ENCODE measurements at regions not wholly inside any gene's neighbourhood (a gene's known extent, or its start where the extent isn't known, plus 50 kb on each side); places are given as distances from the start of the nearest gene placed in this dataset.

DNA sequence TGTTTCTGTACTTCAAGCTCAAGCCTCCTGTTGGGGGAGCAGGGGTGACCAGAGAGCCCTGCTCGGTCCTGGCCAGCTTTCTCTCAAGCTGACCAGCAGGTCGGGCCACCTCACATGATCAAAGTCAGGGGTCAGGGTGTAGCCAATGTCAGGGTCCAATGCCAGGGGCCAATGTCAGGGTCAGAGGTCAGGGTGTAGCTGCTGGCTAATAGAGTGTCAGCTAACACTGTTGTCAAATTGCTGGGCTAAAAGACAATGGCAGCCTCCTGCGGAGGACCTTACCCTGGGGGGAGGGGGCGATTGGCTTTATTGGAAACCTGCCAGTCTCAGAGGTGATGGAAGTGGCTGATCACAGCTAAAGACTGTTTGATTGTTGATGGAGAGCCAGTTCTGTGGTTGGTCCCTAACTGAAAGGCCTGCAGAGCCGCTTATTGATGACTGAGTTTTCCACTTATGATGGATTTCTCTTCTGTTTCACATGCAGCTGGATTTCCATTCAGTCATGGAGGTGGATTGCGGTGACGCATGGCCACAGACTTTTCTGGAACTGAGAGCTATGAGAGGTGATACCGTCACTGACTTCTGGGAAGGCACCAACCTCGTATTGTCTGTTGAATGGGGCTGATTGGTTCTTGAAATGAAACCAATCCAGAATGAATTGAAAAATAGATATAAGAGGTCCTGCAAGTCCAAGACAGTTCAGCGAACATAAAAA is 97.4 kb upstream of the ZFHX3 start:
- Histone ChIP-seq H4K20me1 (ENCODE audit: insufficient read depth, low read length) (no peaks in the 10 kb centered on the region), H3K4me3 (replicated peaks in 1 of 3; ENCODE audit: insufficient read depth in 1 of 3, low read depth in 2 of 3, low read length in 3 of 3) (no peak overlapping the region), H3K27me3 (ENCODE audit: control insufficient read depth in 1 of 2, insufficient read depth in 2 of 2, low read length in 2 of 2) (peaks cover 0 to 45% of the 10 kb centered on the region in 2 experiments; a peak in 4 of 5 replicates), H3K79me2 (ENCODE audit: insufficient read depth, low read length) (no peaks in the 10 kb centered on the region), H3K27ac (ENCODE audit: extremely low read length, insufficient read depth, low read length) (no peak overlapping the region), H3K9me3 (ENCODE audit: low read length) (no peaks in the 10 kb centered on the region), H3K36me3 (replicated peaks in 1 of 2; ENCODE audit: control insufficient read depth in 1 of 2, insufficient read depth in 2 of 2, low read length in 2 of 2) (no peaks in the 10 kb centered on the region), H3K9ac (ENCODE audit: insufficient read depth, low read depth, low read length) (no peak overlapping the region), H2AFZ (ENCODE audit: low read length) (no peak overlapping the region), H3K4me2 (ENCODE audit: low read depth, low read length) (peak overlapping the region; percentile 19; the same call in 1 of the 2 replicates), H3K4me1 (ENCODE audit: insufficient read depth, low read length) (peaks cover 51% of the 10 kb centered on the region)
- DNase-seq (ENCODE audit: low spot score) (no peak), FAIRE-seq (no peak), ATAC-seq (no peak; the same call in 2 of the 3 replicates)
- WGBS (ENCODE audit: low lambda C conversion rate) = 44% methylated on average over 10 of the region's 10 CpGs
- intact Hi-C loops (cut with micrococcal nuclease; ENCODE audit: unreplicated experiment) = loop anchor here (2.0 kb wide), 1 partner anchor 17 kb away; no protein-coding TSS in a partner anchor
- ChIA-PET POLR2A (no interaction called here), CTCF (ENCODE audit: low intra/inter-chr PET ratio, low total read pairs) (no interaction called here)
- no TSS peak for BruUV-seq (replicated peaks)
- in situ Hi-C loops (cut with HindIII; ENCODE audit: extremely low pct_ligation_motif_present, low pct_unique_long_range_greater_than_20kb) = no loop called here
- TF ChIP-seq ZNF556 (CRISPR knock-in tag; IDR thresholded peaks at IDR 0.05; ENCODE audit: borderline replicate concordance) (0 out of 2 replicates have a peak, but pooled peaks have one; percentile 52), RNF2 (conservative IDR thresholded peaks at IDR 0.05; ENCODE audit: low read depth) (0 out of 2 replicates have a peak, but pooled peaks have one; percentile 8), ATF7 (IDR thresholded peaks at IDR 0.05) (no peak), ATF7 (CRISPR knock-in tag; IDR thresholded peaks at IDR 0.05) (no peak), HNF4G (IDR thresholded peaks at IDR 0.05; ENCODE audit: borderline replicate concordance, low read depth, low read length) (peak; percentile 36; the same call in 1 of the 2 replicates), HNF4G (CRISPR knock-in tag; IDR thresholded peaks at IDR 0.05; ENCODE audit: borderline replicate concordance, low read depth) (no peak), REL (CRISPR knock-in tag; conservative IDR thresholded peaks at IDR 0.05) (no peak), ZSCAN29 (CRISPR knock-in tag; conservative IDR thresholded peaks at IDR 0.05) (no peak), ZNF615 (CRISPR knock-in tag; IDR thresholded peaks at IDR 0.05; ENCODE audit: borderline replicate concordance) (no peak), ZNF691 (CRISPR knock-in tag; IDR thresholded peaks at IDR 0.05; ENCODE audit: borderline replicate concordance, low read depth) (no peak), CCDC6 (CRISPR knock-in tag; IDR thresholded peaks at IDR 0.05) (no peak), ZNF672 (CRISPR knock-in tag; IDR thresholded peaks at IDR 0.05) (no peak), ZBTB14 (CRISPR knock-in tag; IDR thresholded peaks at IDR 0.05) (no peak), GATAD2A (CRISPR knock-in tag; IDR thresholded peaks at IDR 0.05) (no peak), FOXO1 (CRISPR knock-in tag; IDR thresholded peaks at IDR 0.05) (no peak), NR2F6 (IDR thresholded peaks at IDR 0.05) (peak; percentile 72), NR2F6 (CRISPR knock-in tag; IDR thresholded peaks at IDR 0.05) (peak; percentile 36)
- TF ChIP-seq, protein P1, sequence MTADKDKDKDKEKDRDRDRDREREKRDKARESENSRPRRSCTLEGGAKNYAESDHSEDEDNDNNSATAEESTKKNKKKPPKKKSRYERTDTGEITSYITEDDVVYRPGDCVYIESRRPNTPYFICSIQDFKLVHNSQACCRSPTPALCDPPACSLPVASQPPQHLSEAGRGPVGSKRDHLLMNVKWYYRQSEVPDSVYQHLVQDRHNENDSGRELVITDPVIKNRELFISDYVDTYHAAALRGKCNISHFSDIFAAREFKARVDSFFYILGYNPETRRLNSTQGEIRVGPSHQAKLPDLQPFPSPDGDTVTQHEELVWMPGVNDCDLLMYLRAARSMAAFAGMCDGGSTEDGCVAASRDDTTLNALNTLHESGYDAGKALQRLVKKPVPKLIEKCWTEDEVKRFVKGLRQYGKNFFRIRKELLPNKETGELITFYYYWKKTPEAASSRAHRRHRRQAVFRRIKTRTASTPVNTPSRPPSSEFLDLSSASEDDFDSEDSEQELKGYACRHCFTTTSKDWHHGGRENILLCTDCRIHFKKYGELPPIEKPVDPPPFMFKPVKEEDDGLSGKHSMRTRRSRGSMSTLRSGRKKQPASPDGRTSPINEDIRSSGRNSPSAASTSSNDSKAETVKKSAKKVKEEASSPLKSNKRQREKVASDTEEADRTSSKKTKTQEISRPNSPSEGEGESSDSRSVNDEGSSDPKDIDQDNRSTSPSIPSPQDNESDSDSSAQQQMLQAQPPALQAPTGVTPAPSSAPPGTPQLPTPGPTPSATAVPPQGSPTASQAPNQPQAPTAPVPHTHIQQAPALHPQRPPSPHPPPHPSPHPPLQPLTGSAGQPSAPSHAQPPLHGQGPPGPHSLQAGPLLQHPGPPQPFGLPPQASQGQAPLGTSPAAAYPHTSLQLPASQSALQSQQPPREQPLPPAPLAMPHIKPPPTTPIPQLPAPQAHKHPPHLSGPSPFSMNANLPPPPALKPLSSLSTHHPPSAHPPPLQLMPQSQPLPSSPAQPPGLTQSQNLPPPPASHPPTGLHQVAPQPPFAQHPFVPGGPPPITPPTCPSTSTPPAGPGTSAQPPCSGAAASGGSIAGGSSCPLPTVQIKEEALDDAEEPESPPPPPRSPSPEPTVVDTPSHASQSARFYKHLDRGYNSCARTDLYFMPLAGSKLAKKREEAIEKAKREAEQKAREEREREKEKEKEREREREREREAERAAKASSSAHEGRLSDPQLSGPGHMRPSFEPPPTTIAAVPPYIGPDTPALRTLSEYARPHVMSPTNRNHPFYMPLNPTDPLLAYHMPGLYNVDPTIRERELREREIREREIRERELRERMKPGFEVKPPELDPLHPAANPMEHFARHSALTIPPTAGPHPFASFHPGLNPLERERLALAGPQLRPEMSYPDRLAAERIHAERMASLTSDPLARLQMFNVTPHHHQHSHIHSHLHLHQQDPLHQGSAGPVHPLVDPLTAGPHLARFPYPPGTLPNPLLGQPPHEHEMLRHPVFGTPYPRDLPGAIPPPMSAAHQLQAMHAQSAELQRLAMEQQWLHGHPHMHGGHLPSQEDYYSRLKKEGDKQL (CRISPR knock-in tag; IDR thresholded peaks at IDR 0.05; ENCODE audit: low read depth) = no peak
- TF ChIP-seq, protein P2, sequence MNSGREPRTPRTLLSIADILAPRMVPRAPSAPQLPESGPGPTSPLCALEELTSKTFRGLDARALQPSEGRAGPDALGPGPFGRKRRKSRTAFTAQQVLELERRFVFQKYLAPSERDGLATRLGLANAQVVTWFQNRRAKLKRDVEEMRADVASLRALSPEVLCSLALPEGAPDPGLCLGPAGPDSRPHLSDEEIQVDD (CRISPR knock-in tag; IDR thresholded peaks at IDR 0.05; ENCODE audit: borderline replicate concordance) = no peak

Measured in HepG2 (cell line).